Gastroesophageal sphincter (tissue), 3 donors: ENCODE measurements at regions not wholly inside any gene's neighbourhood (a gene's known extent, or its start where the extent isn't known, plus 50 kb on each side); places are given as distances from the start of the nearest gene placed in this dataset.

ENCODE experiments used
- CTCF ChIP-seq, 4 experiments: fragments of 200-600 bp in 2 of 4; fragments of 450-650 bp in 2 of 4; sonication (generic) in 1 of 4; IDR thresholded peaks; one replicate each; pipeline ENCODE4 v1.5.1; 2017 to 2019; ENCODE audit warnings: antibody characterized with exemption in 4 of 4, mild to moderate bottlenecking in 2 of 4, moderate library complexity in 2 of 4
- EP300 ChIP-seq: sonication (generic); formaldehyde crosslinking; IDR thresholded peaks from one replicate; pipeline ENCODE4 v1.6.1; 2017; ENCODE audit warnings: antibody characterized with exemption, mild to moderate bottlenecking
- POLR2A ChIP-seq, 2 donors: fragments of 450-650 bp; IDR thresholded peaks; one replicate each; pipeline ENCODE4 v1.6.1; 2017; ENCODE audit warnings: antibody characterized with exemption in 2 of 2, mild to moderate bottlenecking in 2 of 2, moderate library complexity in 1 of 2
- POLR2AphosphoS5 ChIP-seq: sonication (generic); formaldehyde crosslinking; IDR thresholded peaks from one replicate; pipeline ENCODE4 v1.6.1; 2017; ENCODE audit warnings: antibody characterized with exemption

GRCh38 chr2:149781263-149781808 is 193.8 kb upstream of the MMADHC start:
- TF ChIP-seq CTCF (IDR thresholded peaks at IDR 0.05): no peak
- TF ChIP-seq EP300: no peak
- TF ChIP-seq POLR2A (IDR thresholded peaks at IDR 0.05): no peak
- TF ChIP-seq POLR2AphosphoS5: no peak
